Keratinocyte (primary cell): ENCODE measurements at regions not wholly inside any gene's neighbourhood (a gene's known extent, or its start where the extent isn't known, plus 50 kb on each side); places are given as distances from the start of the nearest gene placed in this dataset.

Source experiments
- DNase-seq: peaks from one replicate; pipeline ENCODE4 v3.0.0-alpha.2; 2011; ENCODE audit warnings: low read depth, missing footprints, low spot score
- FAIRE-seq: peaks from 2 replicates; lab custom pipeline; 2011; peaks lifted over from hg19 to GRCh38; lab: Jason Lieb, UNC
- H2AFZ ChIP-seq: 2 replicates; pipeline ENCODE4 v1.6.0; 2012; ENCODE audit warnings: low read length, control low read depth, inconsistent platforms; ENCODE audit not compliant: control insufficient read depth
- H3K27ac ChIP-seq: 2 replicates; pipeline ENCODE4 v1.5.1; 2011; ENCODE audit warnings: low read length; ENCODE audit not compliant: control insufficient read depth, insufficient read depth
- H3K27me3 ChIP-seq: 3 replicates; pipeline ENCODE4 v1.6.0; 2011; ENCODE audit warnings: low read length; ENCODE audit not compliant: control insufficient read depth, insufficient read depth; ENCODE audit errors: extremely low read depth
- H3K36me3 ChIP-seq, 2 experiments: 2 replicates in 1 of 2; 3 replicates in 1 of 2; pipeline ENCODE4 v1.5.1; 2011; ENCODE audit warnings: low read length in 2 of 2, mild to moderate bottlenecking in 1 of 2; ENCODE audit not compliant: control insufficient read depth in 2 of 2, insufficient read depth in 2 of 2; ENCODE audit errors: extremely low read depth in 1 of 2
- H3K4me1 ChIP-seq: 3 replicates; pipeline ENCODE4 v1.5.1; 2011; ENCODE audit warnings: low read length; ENCODE audit not compliant: control insufficient read depth, insufficient read depth; ENCODE audit errors: extremely low read depth
- H3K4me2 ChIP-seq: 3 replicates; pipeline ENCODE4 v1.6.0; 2011; ENCODE audit warnings: low read depth, low read length; ENCODE audit not compliant: control insufficient read depth, insufficient read depth; ENCODE audit errors: extremely low read depth
- H3K4me3 ChIP-seq, 3 experiments: fragments of 200-600 bp in 1 of 3; sonication (generic) in 1 of 3; 2 replicates in 2 of 3; 3 replicates in 1 of 3; pipeline ENCODE4 v1.5.1; 2011 to 2016; ENCODE audit warnings: low read length in 3 of 3, mild to moderate bottlenecking in 3 of 3, control low read depth in 2 of 3, inconsistent platforms in 1 of 3, low read depth in 1 of 3, mixed read lengths in 1 of 3, mixed run types in 1 of 3, moderate library complexity in 1 of 3; ENCODE audit not compliant: control insufficient read depth in 2 of 3, insufficient read depth in 2 of 3; ENCODE audit errors: extremely low read depth in 1 of 3
- H3K79me2 ChIP-seq: 2 replicates; pipeline ENCODE4 v1.6.0; 2012; ENCODE audit warnings: low read length; ENCODE audit not compliant: control insufficient read depth, insufficient read depth
- H3K9ac ChIP-seq: 3 replicates; pipeline ENCODE4 v1.6.0; 2011; ENCODE audit warnings: low read length; ENCODE audit not compliant: control insufficient read depth, insufficient read depth; ENCODE audit errors: extremely low read depth
- H3K9me1 ChIP-seq: 3 replicates; pipeline ENCODE4 v1.6.0; 2011; ENCODE audit warnings: low read length; ENCODE audit not compliant: control insufficient read depth, insufficient read depth; ENCODE audit errors: extremely low read depth
- H3K9me3 ChIP-seq: 2 replicates; pipeline ENCODE4 v1.5.1; 2012; ENCODE audit warnings: low read depth, low read length; ENCODE audit not compliant: control insufficient read depth
- H4K20me1 ChIP-seq: 3 replicates; pipeline ENCODE4 v1.6.0; 2011; ENCODE audit warnings: low read length; ENCODE audit not compliant: control insufficient read depth, insufficient read depth; ENCODE audit errors: extremely low read depth
- EZH2 ChIP-seq: IDR thresholded peaks from one replicate; pipeline ENCODE4 v1.6.1; 2012; ENCODE audit warnings: inconsistent platforms, mild to moderate bottlenecking, low read length, moderate library complexity
- dilution Hi-C: fragments of 300-500 bp; cut with MboI; formaldehyde crosslinking; loops from one replicate; pipeline ENCODE4 v1.7.0; 2020; ENCODE audit warnings: low sequenced_read_pairs; ENCODE audit not compliant: extremely low pct_ligation_motif_present
- TF ChIP-seq, protein P1 (sequence below), 3 experiments: IDR thresholded peaks in 1 of 3; conservative IDR thresholded peaks in 1 of 3; optimal IDR thresholded peaks in 1 of 3; 2 replicates in 2 of 3; 3 replicates in 1 of 3; pipeline versions ENCODE3 to v1.5.1; 2011; ENCODE audit warnings: low read length in 3 of 3, mild to moderate bottlenecking in 3 of 3, moderate library complexity in 2 of 3, control low read depth in 1 of 3, inconsistent platforms in 1 of 3; ENCODE audit not compliant: insufficient read depth in 2 of 3; ENCODE audit errors: extremely low read depth in 1 of 3

DNA sequence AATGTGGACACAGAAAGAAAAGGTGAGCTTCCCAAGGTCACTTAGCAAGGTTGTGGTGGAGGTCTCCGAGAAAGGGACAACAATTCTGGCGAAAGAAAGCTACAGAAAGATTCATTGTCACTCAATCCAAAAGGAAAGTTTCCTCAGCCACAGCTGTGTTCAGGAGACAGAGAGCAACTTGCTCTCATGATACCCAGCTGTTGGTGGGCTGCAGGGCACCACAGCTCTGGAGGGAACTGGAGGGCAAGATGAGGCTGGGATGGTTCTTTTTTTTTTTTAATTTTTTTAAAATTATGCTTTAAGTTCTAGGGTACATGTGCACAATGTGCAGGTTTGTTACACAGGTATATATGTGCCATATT, 50.7 kb upstream of the VTCN1 start:
- Histone ChIP-seq H3K9me3 (no peaks in the 10 kb centered on the region), H2AFZ (no peak overlapping the region), H3K79me2 (no peaks in the 10 kb centered on the region), H3K9ac (no peak overlapping the region), H4K20me1 (no peaks in the 10 kb centered on the region), H3K27me3 (peaks cover 3% of the 10 kb centered on the region), H3K27ac (no peak overlapping the region), H3K4me1 (no peaks in the 10 kb centered on the region), H3K4me3 (no peak overlapping the region), H3K9me1 (no peaks in the 10 kb centered on the region), H3K4me2 (no peak overlapping the region), H3K36me3 (no peaks in the 10 kb centered on the region)
- no peak for FAIRE-seq
- DNase-seq: no peak
- dilution Hi-C loops: no loop called here
- no peak for TF ChIP-seq EZH2
- TF ChIP-seq, protein P1, sequence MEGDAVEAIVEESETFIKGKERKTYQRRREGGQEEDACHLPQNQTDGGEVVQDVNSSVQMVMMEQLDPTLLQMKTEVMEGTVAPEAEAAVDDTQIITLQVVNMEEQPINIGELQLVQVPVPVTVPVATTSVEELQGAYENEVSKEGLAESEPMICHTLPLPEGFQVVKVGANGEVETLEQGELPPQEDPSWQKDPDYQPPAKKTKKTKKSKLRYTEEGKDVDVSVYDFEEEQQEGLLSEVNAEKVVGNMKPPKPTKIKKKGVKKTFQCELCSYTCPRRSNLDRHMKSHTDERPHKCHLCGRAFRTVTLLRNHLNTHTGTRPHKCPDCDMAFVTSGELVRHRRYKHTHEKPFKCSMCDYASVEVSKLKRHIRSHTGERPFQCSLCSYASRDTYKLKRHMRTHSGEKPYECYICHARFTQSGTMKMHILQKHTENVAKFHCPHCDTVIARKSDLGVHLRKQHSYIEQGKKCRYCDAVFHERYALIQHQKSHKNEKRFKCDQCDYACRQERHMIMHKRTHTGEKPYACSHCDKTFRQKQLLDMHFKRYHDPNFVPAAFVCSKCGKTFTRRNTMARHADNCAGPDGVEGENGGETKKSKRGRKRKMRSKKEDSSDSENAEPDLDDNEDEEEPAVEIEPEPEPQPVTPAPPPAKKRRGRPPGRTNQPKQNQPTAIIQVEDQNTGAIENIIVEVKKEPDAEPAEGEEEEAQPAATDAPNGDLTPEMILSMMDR (optimal IDR thresholded peaks at IDR 0.05 in 1 of 3, IDR thresholded peaks at IDR 0.05 in 1 of 3, conservative IDR thresholded peaks at IDR 0.05 in 1 of 3; ENCODE audit: extremely low read depth in 1 of 3, insufficient read depth in 2 of 3, low read length in 3 of 3): no peak

DNA sequence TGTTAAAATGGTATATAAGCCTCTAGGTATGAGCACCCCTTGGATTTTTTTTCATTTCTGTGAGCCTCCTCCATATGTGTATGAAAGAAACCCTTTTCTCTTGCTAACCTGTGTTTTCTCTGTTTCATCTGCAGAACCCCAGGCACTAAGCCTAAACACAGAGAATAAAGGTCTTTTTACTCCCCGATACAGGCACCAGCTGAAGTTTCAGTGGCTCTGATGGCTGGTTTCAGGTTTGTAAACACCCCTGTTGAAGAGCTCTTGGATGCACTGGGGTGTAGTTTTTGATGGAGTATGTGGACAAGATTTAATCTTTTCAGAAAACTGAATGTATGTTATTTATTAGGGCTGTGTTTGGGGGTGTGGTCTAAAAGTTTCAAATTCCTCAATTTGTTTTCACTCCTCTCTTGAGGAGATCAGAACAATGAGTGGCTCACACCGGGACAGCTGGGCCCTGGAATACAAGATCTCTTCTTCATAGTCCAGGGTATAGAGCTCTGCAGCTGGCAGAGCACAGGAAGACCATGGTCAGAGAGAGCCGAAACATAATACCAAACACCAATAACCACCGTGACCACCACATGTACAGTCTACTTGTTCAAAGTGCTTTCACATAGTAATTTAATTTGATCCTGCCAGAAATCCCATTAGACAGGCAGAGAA, 50.2 kb upstream of the VTCN1 start:
- Histone ChIP-seq H4K20me1 (no peaks in the 10 kb centered on the region), H3K9me1 (no peaks in the 10 kb centered on the region), H3K27me3 (peaks cover 3% of the 10 kb centered on the region), H3K9ac (no peak overlapping the region), H3K4me2 (no peak overlapping the region), H3K4me1 (no peaks in the 10 kb centered on the region), H3K4me3 (no peak overlapping the region), H2AFZ (no peak overlapping the region), H3K9me3 (no peaks in the 10 kb centered on the region), H3K36me3 (no peaks in the 10 kb centered on the region), H3K79me2 (no peaks in the 10 kb centered on the region), H3K27ac (no peak overlapping the region)
- dilution Hi-C loops: no loop called here
- DNase-seq (no peak), FAIRE-seq (no peak)
- TF ChIP-seq EZH2: no peak
- TF ChIP-seq, protein P1 (optimal IDR thresholded peaks at IDR 0.05 in 1 of 3, IDR thresholded peaks at IDR 0.05 in 1 of 3, conservative IDR thresholded peaks at IDR 0.05 in 1 of 3; ENCODE audit: extremely low read depth in 1 of 3, insufficient read depth in 2 of 3, low read length in 3 of 3): no peak
